T-cell (primary cell): ENCODE measurements at regions not wholly inside any gene's neighbourhood (a gene's known extent, or its start where the extent isn't known, plus 50 kb on each side); places are given as distances from the start of the nearest gene placed in this dataset.

ENCODE experiments used
- ATAC-seq, 4 experiments: fragments of 200-7000 bp in 3 of 4; fragments of 150-1000 bp in 1 of 4; cut with Tn5 transposase; replicated peaks in 1 of 4; 1 replicate in 3 of 4; 2 replicates in 1 of 4; pipeline ENCODE4 v1.10.0; 2021; ENCODE audit warnings: moderate library complexity in 3 of 4, mild to moderate bottlenecking in 2 of 4, moderate number of reproducible peaks in 1 of 4
- CTCF ChIA-PET, 2 donors: fragments of 300-600 bp; sonication (Branson Sonifier 250); formaldehyde crosslinking; loops; one replicate each; lab custom pipeline; 2022; ENCODE audit warnings: antibody characterized with exemption in 2 of 2; lab: Charles Lee
- POLR2A ChIA-PET, 2 donors: fragments of 300-600 bp; sonication (Branson Sonifier 250); formaldehyde crosslinking; loops; one replicate each; lab custom pipeline; 2022; ENCODE audit warnings: antibody characterized with exemption in 2 of 2; lab: Charles Lee
- DNase-seq, 35 experiments: peaks; one replicate each; pipeline versions ENCODE4 v3.0.0 to v3.0.0-alpha.2; 2013 to 2023
- H3K27ac ChIP-seq: one replicate; pipeline ENCODE4 v1.5.1; 2013; ENCODE audit warnings: low read length
- H3K27me3 ChIP-seq, 2 experiments: replicated peaks in 1 of 2; 1 replicate in 1 of 2; 2 replicates in 1 of 2; pipeline versions ENCODE4 v1.6.1 to v1.7.0; 2013; ENCODE audit warnings: low read length in 1 of 2, mixed read lengths in 1 of 2; ENCODE audit not compliant: control insufficient read depth in 2 of 2, insufficient read depth in 2 of 2; ENCODE audit errors: extremely low read depth in 1 of 2
- H3K36me3 ChIP-seq, 2 donors: 1 replicate in 1 of 2; 2 replicates in 1 of 2; pipeline versions ENCODE4 v1.6.1 to v1.7.0; 2013; ENCODE audit warnings: low read length in 1 of 2; ENCODE audit not compliant: control insufficient read depth in 2 of 2, insufficient read depth in 1 of 2; ENCODE audit errors: extremely low read depth in 1 of 2
- H3K4me1 ChIP-seq, 2 experiments: 1 replicate in 1 of 2; 2 replicates in 1 of 2; pipeline versions ENCODE4 v1.6.1 to v1.7.0; 2013; ENCODE audit warnings: low read length in 2 of 2, mixed read lengths in 1 of 2; ENCODE audit not compliant: insufficient read depth in 2 of 2, control insufficient read depth in 1 of 2; ENCODE audit errors: extremely low read depth in 1 of 2
- H3K4me3 ChIP-seq, 2 donors: 1 replicate in 1 of 2; 2 replicates in 1 of 2; pipeline versions ENCODE4 v1.5.1 to v1.7.0; 2013; ENCODE audit warnings: mild to moderate bottlenecking in 2 of 2, low read length in 1 of 2, moderate library complexity in 1 of 2; ENCODE audit not compliant: control insufficient read depth in 1 of 2; ENCODE audit errors: extremely low read depth in 1 of 2
- H3K9me3 ChIP-seq: 2 replicates; pipeline ENCODE4 v1.7.0; 2013
- H3K27ac Mint-ChIP-seq, 2 donors: one replicate each; pipeline ENCODE4 v1.8.0; 2020 to 2021; ENCODE audit warnings: mild to moderate bottlenecking in 2 of 2, mixed read lengths in 2 of 2
- H3K27me3 Mint-ChIP-seq, 2 donors: one replicate each; pipeline ENCODE4 v1.8.0; 2021 to 2022; ENCODE audit warnings: mixed read lengths in 2 of 2
- H3K36me3 Mint-ChIP-seq: one replicate; pipeline ENCODE4 v1.8.0; 2021; ENCODE audit warnings: mixed read lengths
- H3K4me1 Mint-ChIP-seq, 3 donors: one replicate each; pipeline ENCODE4 v1.8.0; 2020 to 2022; ENCODE audit warnings: mixed read lengths in 3 of 3, mild to moderate bottlenecking in 1 of 3
- H3K4me3 Mint-ChIP-seq, 3 donors: one replicate each; pipeline ENCODE4 v1.8.0; 2020 to 2022; ENCODE audit warnings: mild to moderate bottlenecking in 3 of 3, mixed read lengths in 3 of 3, moderate library complexity in 3 of 3
- H3K9me3 Mint-ChIP-seq, 3 donors: one replicate each; pipeline ENCODE4 v1.8.0; 2020 to 2022; ENCODE audit warnings: mixed read lengths in 3 of 3
- WGBS: methylation state at CpG from one replicate; pipeline ENCODE4 v1.1.5; 2013; ENCODE audit warnings: missing lambda C conversion rate; ENCODE audit not compliant: insufficient coverage; 5-methylcytosine and 5-hydroxymethylcytosine counted together

DNA sequence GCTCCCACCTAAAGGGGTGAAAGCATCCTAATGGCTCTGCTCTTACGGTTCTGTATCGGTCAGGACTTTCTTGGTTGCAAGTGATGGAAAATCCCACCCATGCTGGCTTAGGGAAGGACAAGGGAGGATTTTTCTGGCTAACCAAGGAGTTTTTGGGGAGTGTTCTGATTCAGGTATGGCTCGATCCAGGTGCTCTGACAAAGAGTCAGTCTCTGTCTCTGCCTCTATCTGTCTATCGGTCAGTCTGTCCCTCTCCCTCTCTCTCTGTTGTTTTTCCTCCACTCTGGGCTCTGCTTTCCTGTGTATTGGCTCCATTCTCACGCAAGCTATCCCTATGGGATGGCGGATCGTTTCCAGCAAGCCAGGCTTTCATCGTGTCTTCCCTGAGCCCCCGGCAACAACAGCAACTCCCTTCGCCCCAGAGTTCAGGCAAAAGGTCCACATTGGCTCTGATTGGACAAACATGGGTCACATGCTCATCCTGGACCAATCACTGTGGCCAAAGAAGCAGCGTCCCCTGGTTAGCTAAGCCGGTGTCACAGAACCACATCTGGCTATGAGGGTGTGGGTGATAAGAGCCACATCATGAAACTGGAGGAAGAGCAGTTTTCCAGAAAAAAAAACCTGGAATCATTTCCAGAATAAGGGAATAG, 160.3 kb downstream of the BMP7 start:
- CTCF ChIA-PET: no interaction called here
- peaks cover 9 to 30% of the 10 kb centered on the region in 2 donors for H3K27me3 Mint-ChIP-seq

DNA sequence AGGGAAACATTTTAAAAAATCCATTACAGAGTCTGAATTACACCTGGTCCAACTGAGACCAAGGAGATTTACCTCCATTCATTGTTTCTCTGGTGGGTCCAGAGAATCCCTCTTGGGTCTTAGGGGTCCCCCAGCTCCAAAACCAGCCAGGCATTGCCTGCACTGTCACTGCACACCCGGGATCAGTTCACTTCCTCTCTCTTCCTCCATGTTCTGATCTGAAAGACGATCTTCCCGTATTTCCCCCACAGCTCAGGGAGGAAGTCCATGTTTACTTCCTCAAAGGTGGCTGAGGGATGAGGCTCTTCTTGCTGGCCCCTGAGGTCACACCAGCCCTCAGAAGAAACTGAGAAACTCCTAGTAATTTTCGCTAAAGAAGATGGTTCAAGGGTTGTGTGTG, 159.7 kb downstream of the BMP7 start:
- Histone ChIP-seq H3K36me3 (no peaks in the 10 kb centered on the region), H3K9me3 (no peaks in the 10 kb centered on the region), H3K4me3 (no peak overlapping the region), H3K27ac (no peak overlapping the region), H3K4me1 (no peaks in the 10 kb centered on the region), H3K27me3 (peaks cover 0 to 20% of the 10 kb centered on the region in 2 experiments)
- ATAC-seq (no peak), DNase-seq (no peak)
- Mint-ChIP-seq H3K27me3 (peaks cover 9 to 30% of the 10 kb centered on the region in 2 donors), H3K4me3 (no peak overlapping the region), H3K36me3 (no peaks in the 10 kb centered on the region), H3K27ac (no peak overlapping the region), H3K4me1 (no peaks in the 10 kb centered on the region), H3K9me3 (no peaks in the 10 kb centered on the region)
- POLR2A ChIA-PET: no interaction called here
- 0% methylated on average over 1 of the region's 4 CpGs for WGBS
- CTCF ChIA-PET: no interaction called here

More for the DNA sequence above, 160.3 kb downstream of the BMP7 start:
- H3K4me1 Mint-ChIP-seq: no peaks in the 10 kb centered on the region
- Histone ChIP-seq H3K9me3 (no peaks in the 10 kb centered on the region), H3K4me1 (no peaks in the 10 kb centered on the region), H3K27me3 (peaks cover 0 to 17% of the 10 kb centered on the region in 2 experiments), H3K36me3 (no peaks in the 10 kb centered on the region), H3K4me3 (no peak overlapping the region), H3K27ac (no peak overlapping the region)
- no peak for ATAC-seq
- no peaks in the 10 kb centered on the region for H3K36me3 Mint-ChIP-seq
- H3K27ac Mint-ChIP-seq: no peak overlapping the region
- POLR2A ChIA-PET: no interaction called here
- DNase-seq: no peak
- 85% methylated on average over 9 of the region's 12 CpGs for WGBS
- no peaks in the 10 kb centered on the region for H3K9me3 Mint-ChIP-seq
- H3K4me3 Mint-ChIP-seq: no peak overlapping the region

DNA sequence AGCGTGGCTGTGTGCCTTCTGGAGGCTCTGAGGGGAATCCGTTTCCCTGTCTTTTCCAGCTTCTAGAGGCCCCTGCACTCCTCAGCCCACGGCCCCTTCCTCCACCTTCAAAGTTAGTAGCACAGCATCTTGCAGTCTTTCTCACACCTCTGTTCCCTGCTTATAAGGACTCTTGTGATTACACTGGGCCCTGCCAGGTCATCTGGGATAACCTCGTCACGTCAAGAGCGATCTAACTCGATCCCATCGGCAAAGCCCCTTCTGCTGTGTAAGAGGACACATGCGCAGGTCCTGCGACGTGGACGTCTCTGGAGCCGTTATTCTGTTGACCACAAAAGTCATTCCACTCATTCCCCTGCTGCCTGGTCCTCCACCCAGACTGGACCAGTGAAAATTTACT, 159.2 kb downstream of the BMP7 start:
- peaks cover 9 to 34% of the 10 kb centered on the region in 2 donors for H3K27me3 Mint-ChIP-seq
- H3K4me3 Mint-ChIP-seq: no peak overlapping the region
- ATAC-seq: no peak
- no peak overlapping the region for H3K4me3 ChIP-seq
- H3K9me3 ChIP-seq: no peaks in the 10 kb centered on the region
- H3K9me3 Mint-ChIP-seq: no peaks in the 10 kb centered on the region
- no peak overlapping the region for H3K27ac ChIP-seq
- H3K36me3 ChIP-seq: no peaks in the 10 kb centered on the region
- ChIA-PET POLR2A (no interaction called here), CTCF (no interaction called here)
- no peak overlapping the region for H3K27ac Mint-ChIP-seq
- peaks cover 0 to 24% of the 10 kb centered on the region in 2 experiments for H3K27me3 ChIP-seq
- no peaks in the 10 kb centered on the region for H3K4me1 Mint-ChIP-seq
- H3K4me1 ChIP-seq: no peaks in the 10 kb centered on the region
- no peaks in the 10 kb centered on the region for H3K36me3 Mint-ChIP-seq
- no peak for DNase-seq
- WGBS: 72% methylated on average over 8 of the region's 13 CpGs

DNA sequence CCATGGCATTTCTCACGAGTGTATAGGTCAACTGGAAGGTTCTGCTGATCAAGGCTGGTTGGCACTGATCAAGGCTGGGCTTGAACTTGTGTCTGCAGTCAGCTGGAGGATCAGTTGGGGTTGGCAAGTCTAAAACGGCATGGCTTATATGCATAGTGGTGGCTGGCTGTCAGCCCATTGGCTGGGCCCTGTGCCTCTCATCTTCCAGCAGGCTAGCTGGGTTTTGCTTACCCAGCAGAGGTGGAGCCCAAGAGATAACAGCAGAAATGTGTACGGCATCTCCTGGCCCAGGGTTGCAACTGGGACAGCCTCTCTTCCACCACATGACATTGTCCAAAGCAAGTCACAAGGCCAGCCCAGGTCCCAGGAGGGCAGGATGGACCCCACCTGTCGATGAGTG, 158.2 kb downstream of the BMP7 start:
- no peaks in the 10 kb centered on the region for H3K36me3 Mint-ChIP-seq

DNA sequence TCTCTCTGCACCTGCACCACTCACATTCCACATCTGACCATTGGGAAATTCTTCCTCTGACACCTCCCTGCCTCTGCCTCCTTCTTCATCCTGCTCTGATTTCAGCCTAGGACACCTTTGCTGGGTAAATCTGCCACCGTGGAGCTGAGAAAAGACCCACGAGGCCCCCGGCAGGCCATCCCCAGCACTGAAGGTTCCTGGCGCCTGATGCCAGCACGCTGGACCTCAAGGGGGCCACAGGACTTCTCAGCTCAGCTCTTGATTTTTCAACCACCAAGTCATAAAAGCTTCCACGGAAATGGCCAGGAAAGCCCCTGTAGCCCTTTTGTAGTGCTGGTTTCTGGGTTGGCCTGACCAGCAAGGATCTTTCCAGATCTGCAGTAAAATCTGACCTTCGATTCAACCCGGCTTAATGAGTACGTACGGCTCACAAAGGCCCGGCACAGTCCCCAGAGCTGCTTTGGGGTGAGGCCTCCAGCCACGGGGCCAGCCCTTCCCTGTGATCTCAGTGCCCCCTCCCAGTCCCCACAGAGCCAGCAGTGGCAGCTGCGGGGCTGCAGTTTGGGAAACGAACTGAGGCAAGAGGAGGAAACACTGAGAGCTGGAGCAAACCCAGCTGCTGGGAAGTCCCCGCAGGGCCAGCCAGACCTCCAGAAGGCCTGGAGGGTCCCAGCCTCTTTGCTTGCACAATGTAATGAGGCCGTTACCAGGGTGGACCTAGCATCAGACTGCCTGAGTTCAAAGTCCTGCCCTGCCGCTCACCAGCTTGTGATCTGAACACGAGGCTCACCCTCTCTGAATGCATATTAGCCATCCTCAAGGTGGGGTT, 157.5 kb downstream of the BMP7 start:
- Mint-ChIP-seq H3K27ac (no peak overlapping the region), H3K4me1 (no peaks in the 10 kb centered on the region), H3K9me3 (no peaks in the 10 kb centered on the region), H3K4me3 (no peak overlapping the region), H3K27me3 (peaks cover 11 to 36% of the 10 kb centered on the region in 2 donors), H3K36me3 (no peaks in the 10 kb centered on the region)
- Histone ChIP-seq H3K36me3 (no peaks in the 10 kb centered on the region), H3K27ac (no peak overlapping the region), H3K27me3 (peaks cover 0 to 20% of the 10 kb centered on the region in 2 experiments), H3K9me3 (no peaks in the 10 kb centered on the region), H3K4me1 (no peaks in the 10 kb centered on the region), H3K4me3 (no peak overlapping the region)
- ATAC-seq (no peak), DNase-seq (no peak)
- CTCF ChIA-PET: no interaction called here
- POLR2A ChIA-PET: no interaction called here
- 60% methylated on average over 17 of the region's 18 CpGs for WGBS

More for the DNA sequence above, 158.2 kb downstream of the BMP7 start:
- Histone ChIP-seq H3K27me3 (peaks cover 0 to 20% of the 10 kb centered on the region in 2 experiments), H3K4me1 (no peaks in the 10 kb centered on the region), H3K9me3 (no peaks in the 10 kb centered on the region), H3K36me3 (no peaks in the 10 kb centered on the region), H3K27ac (no peak overlapping the region), H3K4me3 (no peak overlapping the region)
- Mint-ChIP-seq H3K9me3 (no peaks in the 10 kb centered on the region), H3K27ac (no peak overlapping the region), H3K27me3 (peaks cover 9 to 34% of the 10 kb centered on the region in 2 donors), H3K4me3 (no peak overlapping the region), H3K4me1 (no peaks in the 10 kb centered on the region)
- no peak for ATAC-seq
- no peak for DNase-seq
- ChIA-PET POLR2A (no interaction called here), CTCF (no interaction called here)
- 58% methylated on average over 2 of the region's 4 CpGs for WGBS

DNA sequence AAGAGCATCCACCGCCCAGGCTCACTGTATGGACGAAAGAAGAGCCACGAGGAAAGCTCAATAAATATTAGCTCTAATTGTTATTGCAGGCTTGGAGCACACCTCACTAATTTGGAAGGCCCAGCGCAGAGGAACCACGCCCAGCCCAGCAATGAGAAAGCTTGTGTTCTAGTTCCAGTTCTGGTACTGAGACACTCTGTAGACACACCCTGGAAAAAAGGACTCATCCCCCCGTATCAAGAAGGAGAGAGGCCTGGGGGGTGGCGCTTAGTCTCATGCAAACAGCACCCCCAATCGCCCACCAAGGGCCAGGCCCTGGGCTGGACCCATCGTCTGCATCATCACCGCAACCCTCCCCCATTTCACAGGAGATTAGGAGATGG, 156.9 kb downstream of the BMP7 start:
- Histone ChIP-seq H3K27ac (no peak overlapping the region), H3K4me1 (no peaks in the 10 kb centered on the region), H3K27me3 (peaks cover 0 to 24% of the 10 kb centered on the region in 2 experiments), H3K9me3 (no peaks in the 10 kb centered on the region), H3K4me3 (no peak overlapping the region), H3K36me3 (no peaks in the 10 kb centered on the region)
- no peaks in the 10 kb centered on the region for H3K36me3 Mint-ChIP-seq
- peaks cover 7 to 33% of the 10 kb centered on the region in 2 donors for H3K27me3 Mint-ChIP-seq
- 75% methylated on average over 4 of the region's 10 CpGs for WGBS
- ATAC-seq (no peak), DNase-seq (no peak)
- no peaks in the 10 kb centered on the region for H3K9me3 Mint-ChIP-seq
- no peak overlapping the region for H3K27ac Mint-ChIP-seq
- H3K4me3 Mint-ChIP-seq: no peak overlapping the region
- H3K4me1 Mint-ChIP-seq: no peaks in the 10 kb centered on the region
- POLR2A ChIA-PET: no interaction called here
- CTCF ChIA-PET: no interaction called here
